Body of pancreas (tissue), 4 donors: ENCODE measurements at regions not wholly inside any gene's neighbourhood (a gene's known extent, or its start where the extent isn't known, plus 50 kb on each side); places are given as distances from the start of the nearest gene placed in this dataset.

Source experiments
- POLR2A ChIP-seq, 3 donors: fragments of 450-650 bp; IDR thresholded peaks; one replicate each; pipeline ENCODE4 v1.6.1; 2016; ENCODE audit warnings: antibody characterized with exemption in 3 of 3, mild to moderate bottlenecking in 2 of 3
- TF ChIP-seq, protein P1 (sequence below), 7 experiments: fragments of 450-650 bp in 4 of 7; fragments of 200-600 bp in 3 of 7; sonication (generic) in 3 of 7; IDR thresholded peaks; one replicate each; pipeline ENCODE4 v1.5.1; 2016 to 2019; ENCODE audit warnings: antibody characterized with exemption in 7 of 7

DNA sequence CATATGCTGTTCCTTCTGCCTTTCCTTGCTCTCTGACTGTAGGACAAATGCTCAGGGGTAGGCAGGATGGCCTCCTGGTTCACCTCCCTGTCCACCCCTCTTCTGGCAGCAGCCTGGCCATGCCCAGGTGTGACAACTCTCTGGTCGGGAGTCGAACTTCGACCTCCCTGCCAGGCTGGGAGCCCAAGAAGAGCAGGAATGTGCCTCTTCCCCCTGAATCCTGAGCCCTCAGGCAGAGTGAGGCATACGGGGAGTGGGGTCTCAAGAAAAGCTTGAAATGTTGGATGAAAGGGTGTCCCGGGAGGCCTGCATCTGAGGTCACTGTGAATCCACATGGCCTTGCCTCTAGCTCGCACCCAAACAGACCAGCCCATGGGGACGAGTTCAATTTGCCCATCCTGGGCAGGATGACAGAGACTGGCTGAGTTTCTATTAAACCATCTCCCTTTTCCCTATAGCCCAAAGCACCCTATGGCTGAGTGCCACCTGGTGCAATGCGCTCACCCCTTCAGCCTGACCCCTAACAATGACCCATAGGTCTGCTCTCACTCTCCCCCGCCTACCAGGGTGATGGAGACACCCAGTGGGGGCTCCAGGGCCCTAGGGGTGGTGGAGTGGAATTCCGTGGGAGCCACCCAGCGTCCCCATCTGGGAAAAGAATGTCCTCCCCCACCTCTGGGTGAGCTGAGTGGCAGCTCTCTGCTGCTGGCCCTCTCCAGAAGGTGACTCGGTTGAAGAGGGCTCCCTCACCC lies 52.9 kb upstream of the DIO3 start:
- TF ChIP-seq, protein P1, sequence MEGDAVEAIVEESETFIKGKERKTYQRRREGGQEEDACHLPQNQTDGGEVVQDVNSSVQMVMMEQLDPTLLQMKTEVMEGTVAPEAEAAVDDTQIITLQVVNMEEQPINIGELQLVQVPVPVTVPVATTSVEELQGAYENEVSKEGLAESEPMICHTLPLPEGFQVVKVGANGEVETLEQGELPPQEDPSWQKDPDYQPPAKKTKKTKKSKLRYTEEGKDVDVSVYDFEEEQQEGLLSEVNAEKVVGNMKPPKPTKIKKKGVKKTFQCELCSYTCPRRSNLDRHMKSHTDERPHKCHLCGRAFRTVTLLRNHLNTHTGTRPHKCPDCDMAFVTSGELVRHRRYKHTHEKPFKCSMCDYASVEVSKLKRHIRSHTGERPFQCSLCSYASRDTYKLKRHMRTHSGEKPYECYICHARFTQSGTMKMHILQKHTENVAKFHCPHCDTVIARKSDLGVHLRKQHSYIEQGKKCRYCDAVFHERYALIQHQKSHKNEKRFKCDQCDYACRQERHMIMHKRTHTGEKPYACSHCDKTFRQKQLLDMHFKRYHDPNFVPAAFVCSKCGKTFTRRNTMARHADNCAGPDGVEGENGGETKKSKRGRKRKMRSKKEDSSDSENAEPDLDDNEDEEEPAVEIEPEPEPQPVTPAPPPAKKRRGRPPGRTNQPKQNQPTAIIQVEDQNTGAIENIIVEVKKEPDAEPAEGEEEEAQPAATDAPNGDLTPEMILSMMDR (IDR thresholded peaks at IDR 0.05), result no peak
- TF ChIP-seq POLR2A (IDR thresholded peaks at IDR 0.05), result no peak
